Stimulated activated CD8-positive, alpha-beta memory T cell treated with anti-CD3 and anti-CD28 coated beads, Interleukin-15, amount 100 ng/mL, for 1 hour (primary cell): ENCODE measurements at regions not wholly inside any gene's neighbourhood (a gene's known extent, or its start where the extent isn't known, plus 50 kb on each side); places are given as distances from the start of the nearest gene placed in this dataset.
"Not testable (repeated sequence)": the region's sequence is repeated elsewhere in the genome, so short reads cannot be mapped to it uniquely, and the experiment has no call there.

Experiments
- DNase-seq: peaks from one replicate; pipeline ENCODE4 v3.0.0-alpha.2; 2020; ENCODE audit warnings: low read depth

DNA sequence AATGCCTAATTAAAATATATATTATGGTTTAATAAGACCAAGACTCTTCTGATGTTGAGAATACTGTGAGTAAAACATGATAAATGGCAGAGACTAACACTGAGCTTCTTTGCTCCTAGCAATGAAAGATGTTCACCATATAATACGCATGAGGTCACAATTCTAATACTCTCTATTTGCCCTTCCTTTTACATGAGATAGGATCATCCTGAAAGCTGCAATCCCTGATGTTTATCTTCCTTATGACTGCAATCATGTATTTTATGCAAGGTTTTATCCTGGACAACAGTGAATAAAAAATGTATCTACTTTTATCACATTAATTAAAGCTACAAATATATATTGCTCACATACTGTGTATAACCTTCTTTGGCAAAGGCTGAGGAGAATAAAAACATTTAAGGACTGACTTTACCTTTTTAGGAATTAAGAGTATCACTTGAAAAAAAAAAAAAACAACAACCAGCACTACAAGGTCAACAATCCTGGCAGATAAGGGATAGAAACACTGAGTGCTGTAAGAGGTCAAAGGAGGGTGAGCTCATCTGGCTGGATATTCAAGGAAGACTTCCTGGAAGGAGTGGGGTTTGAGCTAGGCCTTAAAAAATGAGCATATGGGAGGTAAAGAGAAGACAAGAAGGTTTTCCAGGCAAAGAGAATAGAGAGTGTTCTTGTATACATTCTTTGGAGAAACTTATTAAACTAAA, 99.9 kb downstream of the AREG start:
- no peak for DNase-seq

DNA sequence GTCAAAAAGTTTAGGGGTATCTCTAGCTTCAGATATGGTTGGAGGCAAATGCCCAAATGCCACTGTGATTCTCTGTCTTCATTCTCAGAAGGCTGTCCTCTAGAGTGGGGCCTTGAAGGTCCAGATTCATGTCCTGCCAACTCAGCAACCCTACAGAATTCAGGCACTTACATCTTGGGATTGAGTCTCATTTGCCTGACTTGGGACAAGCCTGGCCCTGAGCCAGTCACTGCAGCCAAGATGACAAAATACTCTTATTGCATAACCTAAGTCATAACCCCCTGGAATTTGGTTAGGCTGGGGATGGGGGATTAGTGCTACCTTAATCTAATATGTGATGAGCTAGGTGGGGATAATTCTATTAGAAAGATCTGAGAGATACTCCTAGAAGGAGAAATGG, 100.5 kb downstream of the AREG start:
- no peak for DNase-seq

DNA sequence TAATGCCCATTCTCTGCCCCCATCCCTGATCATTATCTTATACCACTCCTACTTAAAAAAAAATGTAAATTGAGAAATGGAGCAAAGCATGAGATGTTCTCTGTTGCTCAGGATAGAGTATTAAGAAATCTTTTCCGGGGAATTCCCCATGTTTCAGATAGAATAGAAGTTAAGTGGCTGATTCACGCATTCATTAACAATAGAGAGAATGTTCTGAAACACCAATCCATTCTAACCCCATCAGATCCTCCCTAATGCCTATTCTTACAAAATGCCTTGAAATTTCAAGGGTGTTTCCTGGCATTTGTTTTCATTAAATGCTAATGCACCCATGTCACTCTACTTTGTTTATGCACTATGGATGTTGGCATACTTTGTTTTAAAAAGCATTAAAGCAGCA, 101.1 kb downstream of the AREG start:
- DNase-seq = no peak

DNA sequence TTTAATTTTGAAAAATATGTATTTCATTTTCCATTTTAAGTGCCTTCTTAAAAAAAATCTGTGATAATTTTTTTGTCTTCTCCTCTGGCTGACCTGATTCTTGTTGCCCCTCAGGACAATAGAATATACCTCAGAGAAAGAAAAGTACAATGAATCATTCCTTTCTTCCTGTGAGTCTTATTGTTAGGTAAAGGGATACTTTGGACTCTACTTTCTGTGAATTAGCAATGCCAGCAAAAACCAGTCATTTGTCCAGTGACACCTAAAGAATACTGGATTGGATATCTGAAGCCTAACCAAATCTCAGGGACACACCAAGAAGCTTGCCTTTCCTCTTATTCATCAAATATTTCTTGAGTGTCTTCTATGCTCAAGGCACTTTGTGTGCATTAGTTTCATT, 102.1 kb downstream of the AREG start:
- DNase-seq = no peak

DNA sequence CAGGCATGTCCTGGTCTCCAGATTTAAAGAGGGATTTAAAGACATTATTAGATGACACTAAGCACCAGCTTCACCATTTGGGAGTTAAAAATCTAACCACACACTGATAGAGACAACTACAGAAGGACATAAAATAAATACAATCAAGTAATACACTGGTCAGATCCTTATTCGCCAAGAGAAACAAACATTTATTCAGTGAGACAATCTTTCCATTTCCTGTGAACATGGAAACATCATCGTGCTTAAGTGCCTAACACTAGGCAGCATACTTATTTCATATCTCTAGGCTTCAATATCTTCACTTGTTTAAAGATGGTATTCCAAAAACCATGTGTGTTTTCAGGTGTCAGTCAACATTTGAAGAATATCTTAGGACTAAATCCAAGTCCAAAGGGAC, 103.6 kb downstream of the AREG start:
- DNase-seq = no peak

DNA sequence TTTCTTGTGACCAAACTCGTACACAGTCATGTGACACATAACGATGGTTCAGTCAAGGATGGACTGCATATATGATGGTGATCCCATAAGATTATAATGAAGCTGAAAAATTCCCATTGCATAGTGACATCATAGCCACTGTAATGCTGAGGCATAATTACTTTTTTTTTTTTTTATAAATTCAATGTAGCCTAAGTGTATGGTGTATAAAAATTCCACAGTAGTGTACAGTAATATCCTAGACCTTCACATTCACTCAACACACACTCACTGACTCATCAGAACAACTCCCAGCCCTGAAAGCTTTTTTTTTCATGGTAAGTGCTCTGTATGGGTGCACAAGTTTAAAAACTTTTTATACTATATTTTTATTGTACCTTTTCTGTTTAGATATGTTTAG, 105.0 kb downstream of the AREG start:
- no peak for DNase-seq

DNA sequence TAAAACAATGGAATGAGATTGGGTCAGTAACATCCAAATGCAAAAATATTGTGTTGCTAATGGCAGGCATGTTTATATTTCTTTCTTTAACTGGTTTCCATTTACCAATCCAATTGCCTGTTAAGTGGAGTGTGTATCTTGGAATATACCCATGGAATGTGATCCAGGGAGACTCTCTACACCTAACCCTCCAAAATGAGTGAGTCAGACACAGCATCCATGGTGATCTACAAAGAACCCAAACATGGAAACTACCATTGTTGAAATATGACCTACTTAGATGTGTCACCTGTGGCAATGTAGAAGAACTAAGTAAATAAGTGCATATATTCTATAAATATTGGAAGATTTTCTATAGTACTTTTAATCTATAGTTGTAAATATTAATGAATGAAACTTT, 110.3 kb downstream of the AREG start:
- DNase-seq = no peak

DNA sequence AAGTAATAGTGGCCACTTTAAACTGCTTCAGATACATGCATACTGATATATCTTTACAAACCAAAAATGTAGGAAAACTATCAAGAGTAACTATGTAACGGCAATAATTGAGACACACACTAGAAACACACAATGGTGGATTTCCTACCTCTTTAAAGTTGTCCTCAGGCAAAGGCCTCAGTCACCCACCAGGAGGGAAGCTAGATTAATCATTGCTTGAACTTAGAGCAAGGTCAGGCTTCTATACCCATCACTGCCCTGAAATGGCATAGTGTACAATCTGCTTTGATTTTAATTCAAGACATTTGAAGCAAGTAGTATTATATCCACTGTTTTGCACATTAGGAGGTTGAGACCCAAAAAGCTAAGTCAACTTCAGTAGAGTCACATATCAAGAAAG, 110.9 kb downstream of the AREG start:
- DNase-seq = no peak

DNA sequence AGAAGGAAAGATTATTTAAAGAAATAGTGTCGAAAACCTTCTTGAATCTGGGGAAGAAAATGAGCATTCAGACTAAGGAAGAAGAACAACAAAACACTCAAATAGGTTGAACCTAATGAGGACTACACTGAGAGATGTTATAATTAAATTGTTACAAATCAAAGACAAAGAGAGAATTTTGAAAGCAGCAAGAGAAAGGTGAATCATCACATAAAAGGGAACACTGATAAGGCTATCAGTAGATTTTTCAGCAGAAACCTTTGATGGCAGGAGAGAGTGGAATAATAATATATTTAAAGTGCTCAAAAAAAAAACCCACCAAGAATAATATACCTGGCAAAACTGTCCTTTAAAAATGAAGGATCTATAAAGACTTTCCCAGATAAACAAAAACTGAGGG, 114.9 kb downstream of the AREG start:
- no peak for DNase-seq

DNA sequence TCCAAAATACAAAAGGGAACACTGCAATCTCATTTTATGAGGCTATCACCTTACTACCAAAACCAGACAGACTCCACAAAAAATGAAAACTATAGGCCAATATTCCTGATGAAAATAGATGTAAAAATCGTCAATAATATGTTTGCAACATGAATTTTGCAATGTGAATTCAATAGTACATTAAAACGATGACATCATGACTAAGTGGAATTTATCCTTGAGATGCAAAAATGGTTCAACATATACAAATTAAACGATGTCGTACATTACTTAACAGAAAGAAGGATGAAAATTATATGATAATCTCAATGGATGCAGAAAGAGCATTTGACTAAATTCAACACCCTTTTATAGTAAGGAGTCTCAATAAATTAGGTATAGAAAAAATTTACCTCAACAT, 123.0 kb downstream of the AREG start:
- no peak for DNase-seq

DNA sequence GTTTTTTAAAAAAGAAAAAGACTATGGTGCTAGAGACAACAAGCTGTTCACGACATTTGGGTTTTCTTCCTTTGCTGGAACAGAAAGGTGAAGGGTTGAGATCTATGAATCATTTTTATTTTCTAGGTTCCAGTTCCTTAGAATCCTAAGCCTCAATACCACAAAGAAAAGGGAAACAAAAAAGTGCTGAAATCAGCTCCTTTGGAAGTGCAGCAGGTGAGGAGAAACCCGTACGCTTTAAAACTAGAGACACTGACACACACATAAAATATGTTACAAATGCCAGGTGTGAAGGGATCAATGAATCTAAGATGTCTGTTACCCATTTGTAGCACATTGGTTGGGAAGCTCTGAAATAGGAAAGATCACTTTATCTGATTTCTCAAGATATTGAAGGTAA, 125.2 kb downstream of the AREG start:
- DNase-seq = no peak

DNA sequence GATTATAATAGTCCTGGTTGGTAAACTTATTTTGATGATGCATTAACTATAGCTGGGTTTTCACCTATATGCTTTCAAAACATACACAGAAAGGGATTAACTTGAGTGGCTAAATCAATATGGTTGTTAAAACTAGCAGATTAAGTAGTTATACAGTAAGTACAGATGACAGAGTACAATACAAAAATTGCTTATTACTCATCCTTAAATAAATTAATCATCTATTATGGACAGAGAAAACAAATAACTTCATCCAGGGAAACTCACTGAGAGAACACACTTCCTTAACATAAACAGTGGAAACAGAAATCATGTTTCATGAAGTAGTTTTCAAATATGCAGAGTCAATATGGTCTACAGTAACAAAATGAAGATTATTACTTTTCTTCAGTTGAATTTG, 133.4 kb downstream of the AREG start:
- DNase-seq = no peak

DNA sequence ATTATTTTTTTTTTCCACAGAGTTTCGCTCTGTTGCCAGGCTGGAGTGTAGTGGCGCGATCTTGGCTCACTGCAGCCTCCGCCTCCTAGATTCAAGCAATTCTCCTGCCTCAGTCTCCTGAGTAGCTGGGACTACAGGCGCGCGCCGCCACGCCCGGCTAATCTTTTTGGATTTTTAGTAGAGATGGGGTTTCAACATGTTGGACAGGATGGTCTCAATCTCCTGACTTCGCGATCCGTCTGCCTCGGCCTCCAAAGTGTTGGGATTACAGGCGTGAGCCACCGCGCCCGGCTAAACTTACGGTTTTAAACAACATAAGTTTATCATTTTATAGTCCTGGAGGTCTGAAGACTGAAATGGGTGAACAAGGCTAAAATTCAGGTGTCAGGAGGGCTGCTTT, 133.9 kb downstream of the AREG start:
- DNase-seq = not testable (repeated sequence)

DNA sequence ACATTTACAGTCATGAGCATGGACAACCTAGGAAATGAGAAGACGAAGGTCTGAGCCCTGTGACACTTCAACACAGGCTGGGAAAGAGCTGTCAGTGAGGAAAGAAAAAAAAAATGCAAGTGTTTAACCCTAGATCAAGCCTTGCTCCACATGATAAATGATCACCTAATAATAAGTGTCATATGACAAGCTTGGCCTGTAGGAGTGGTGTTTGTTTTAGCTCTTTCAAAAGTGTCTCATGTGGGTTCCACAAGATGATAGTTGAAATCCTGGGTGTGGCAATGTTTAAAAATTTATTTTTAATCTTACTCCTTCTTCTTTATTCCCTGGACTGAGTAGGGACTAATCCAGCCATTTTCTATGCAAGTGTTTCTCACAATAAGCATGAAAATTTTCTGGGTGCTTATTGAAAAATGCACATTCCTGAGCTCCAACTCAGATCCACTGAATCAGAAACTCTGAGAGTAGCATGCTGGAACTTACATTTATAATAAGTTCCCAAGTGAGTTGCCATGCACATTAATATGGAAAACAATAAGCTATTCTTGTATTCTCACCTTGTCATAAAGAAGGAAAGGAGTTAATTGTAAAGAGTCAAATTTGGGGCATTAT, 138.3 kb downstream of the AREG start:
- DNase-seq = no peak

DNA sequence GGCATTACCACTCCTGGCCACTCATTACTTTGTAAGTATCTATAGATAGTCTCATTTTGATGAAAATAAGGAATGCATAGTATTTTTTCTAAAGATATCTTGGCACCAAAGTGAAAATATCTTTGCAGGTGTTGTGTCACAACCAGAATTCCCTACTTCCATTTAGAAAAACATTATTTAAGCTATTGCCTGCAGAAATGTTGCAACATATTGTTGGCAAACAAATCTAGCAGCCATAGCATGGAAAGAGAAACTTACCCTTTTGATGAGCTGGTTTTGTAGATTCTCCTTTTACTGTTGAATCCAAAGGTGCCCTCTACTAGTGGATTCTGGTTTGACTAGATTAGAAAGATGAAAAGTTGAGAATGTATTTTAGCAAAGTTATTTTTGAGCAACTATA, 138.8 kb downstream of the AREG start:
- no peak for DNase-seq

DNA sequence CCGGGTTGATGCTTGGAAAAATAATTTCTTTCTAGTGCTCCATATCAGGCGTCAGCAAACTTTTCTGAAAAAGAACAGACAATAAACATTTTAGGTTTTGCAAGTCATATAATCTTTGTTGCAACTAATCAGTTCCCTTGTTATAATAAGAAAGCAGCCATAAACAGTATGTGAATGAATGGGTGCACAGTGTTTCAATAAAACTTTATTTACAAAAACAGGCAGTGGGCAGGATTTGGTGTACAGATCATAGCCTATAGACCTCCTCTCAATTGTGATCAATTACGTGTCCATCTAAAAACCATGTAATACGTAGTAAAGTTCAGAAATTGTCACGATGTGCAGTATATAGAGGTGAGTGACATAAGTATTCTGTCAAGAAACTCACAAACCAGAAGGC, 143.4 kb downstream of the AREG start:
- no peak for DNase-seq

DNA sequence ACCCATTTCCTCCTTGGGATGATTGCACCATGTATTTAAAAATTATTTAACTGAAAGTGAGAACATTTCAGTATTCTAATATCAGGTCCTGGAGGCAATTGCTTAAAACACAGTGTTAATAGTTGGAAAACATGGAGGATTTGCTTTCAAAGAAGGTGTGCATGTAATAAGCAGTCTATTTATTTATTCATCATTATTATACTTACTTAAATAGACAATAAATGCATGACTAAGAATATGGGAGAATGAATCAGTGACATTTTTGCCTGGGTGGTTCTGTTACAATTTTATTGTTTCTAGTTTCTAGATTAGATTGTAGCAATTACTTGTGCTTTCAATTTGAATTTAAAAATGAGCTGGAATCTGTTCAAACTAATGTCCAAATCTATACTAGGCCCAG, 145.5 kb downstream of the AREG start:
- no peak for DNase-seq

DNA sequence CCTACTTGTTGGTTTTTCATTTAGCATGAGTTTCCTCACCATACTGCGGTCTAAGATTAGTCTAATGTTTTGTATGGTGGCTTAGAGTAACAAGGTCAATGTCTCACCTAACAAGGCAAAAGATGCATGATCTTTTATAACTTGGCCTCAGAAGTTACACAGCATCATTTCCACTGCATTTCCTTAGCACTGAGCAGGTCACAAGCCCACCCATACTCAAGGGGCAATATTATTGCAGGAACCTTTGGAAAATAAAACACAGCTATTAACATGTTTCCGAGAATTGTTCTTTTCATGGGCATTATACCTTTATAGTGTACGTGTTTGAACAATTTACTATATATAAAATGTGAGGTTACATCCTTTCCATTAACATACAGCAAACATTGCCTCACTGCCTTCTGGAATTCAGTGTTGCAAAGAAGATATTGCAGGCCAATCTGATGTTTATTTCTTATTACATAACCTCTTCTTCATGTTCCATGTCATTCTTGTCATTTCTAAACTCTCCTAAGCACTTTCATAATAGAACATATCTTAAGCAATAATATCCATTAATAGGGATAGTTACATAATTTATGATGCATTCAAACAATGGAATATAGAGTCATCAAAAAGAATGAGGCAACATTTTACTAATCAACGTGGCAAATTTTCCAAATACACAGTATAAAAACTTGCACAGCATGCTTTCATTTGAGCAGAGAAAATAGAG, 153.8 kb downstream of the AREG start:
- no peak for DNase-seq

DNA sequence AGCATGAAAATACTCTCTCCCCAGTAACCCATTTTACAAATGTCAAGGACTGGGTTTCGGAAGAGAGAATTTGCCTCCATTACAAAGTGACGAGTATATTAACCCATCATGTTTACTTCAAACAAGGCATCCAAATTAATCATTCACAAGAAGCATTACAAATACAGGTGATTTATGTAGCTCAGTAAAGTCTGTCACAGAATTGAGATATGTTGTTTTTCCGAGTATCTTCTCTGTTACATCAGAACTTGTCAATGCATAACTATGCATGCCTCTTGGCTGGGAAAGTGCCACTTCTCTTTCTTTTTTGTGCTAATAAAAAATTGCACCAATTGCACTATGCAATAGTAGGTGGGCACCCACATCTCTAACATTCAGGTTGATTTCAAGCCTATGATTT, 158.2 kb downstream of the AREG start:
- no peak for DNase-seq

DNA sequence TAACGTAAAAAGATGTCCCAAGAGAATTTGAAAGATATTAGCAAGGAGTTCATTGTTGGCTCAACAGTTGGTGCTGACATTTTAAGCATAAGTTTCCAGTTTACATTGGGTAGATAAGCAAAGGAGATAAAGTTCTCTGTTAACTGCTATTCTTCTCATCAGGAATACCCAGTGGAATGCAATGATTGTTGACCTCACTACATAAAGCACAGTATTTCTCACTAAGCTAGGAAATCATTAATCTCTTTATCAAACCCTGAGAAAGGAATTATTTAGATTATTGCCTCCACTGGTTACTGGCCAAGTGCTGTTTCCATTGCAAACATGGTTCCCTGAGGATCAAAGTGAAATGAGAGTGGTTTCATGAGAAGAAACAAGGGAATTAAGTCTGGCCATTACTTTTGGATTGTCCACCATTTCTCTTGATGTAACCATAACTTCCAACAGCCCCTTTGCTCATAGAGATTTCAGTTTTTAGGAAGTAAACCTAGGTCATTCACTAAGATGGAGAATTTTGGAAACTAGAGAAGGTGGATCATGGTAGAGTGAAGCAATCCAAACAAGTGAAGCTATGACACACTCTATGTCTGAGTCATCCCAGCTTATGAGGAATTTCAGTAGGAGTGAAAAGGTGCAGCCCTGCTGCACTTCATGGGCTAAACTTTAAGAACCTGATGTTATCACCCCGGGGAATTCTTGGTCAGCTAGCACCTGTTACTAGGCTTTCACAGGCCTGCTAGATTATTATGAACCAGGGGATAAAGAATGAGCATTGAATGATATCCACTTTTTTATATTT, 163.4 kb downstream of the AREG start:
- DNase-seq = no peak

DNA sequence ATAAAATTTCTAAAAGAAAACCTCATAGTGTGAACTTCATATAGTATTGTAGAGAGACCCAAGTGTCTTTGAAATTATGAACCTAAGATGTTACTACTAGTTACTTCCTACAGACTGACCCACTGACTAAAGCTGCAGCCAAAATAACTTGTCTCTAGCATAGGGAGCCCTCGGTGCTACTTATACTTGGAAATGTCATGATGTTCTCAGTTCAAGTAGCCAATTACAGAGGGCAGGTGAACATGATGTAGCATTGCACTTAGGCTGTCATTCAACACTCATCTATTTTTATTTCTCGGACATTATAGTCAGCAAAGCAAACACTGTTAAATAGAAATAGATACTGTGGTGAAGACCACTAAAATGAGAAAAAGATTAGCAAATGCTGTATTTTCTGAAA, 165.6 kb downstream of the AREG start:
- no peak for DNase-seq

DNA sequence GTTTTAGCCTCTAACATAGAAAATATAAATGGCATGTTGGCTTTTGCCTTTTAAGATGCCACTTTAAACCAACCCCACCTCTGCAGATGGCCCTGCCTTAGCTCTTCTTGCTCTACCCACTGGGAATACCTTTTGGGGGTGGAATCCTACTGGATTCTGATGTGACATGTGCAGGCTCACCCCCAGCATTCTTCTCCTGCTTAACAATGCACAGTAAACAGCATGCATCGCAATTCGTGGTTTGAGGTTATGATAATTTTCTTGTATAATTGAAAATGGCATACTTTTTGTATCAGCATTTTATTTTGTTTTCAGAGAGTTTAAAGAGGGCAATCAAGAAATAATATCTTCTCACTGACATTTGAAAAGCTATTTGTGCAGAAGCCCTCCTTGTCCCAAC, 167.9 kb downstream of the AREG start:
- DNase-seq = no peak

DNA sequence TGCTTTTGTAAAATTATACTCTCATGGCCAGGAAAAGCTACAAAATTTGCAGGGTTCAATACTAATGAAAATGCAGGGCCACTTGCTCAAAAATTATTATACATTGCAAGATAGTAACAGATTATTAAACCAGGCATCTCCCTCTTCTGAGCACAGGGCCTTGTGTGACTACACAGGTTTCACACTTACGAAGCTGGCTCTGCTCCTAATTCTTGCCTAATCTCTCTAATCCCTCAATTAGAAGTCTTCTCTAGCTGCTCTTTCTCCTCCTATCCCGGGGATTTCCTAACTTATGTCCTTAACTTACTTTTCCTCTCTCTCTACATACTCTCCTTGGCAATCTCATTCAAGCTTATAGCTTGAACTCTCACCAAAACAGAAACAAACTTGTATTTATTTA, 168.3 kb downstream of the AREG start:
- no peak for DNase-seq
